Transverse colon (tissue), 4 donors: ENCODE measurements at regions not wholly inside any gene's neighbourhood (a gene's known extent, or its start where the extent isn't known, plus 50 kb on each side); places are given as distances from the start of the nearest gene placed in this dataset.

Source experiments
- DNase-seq: peaks from one replicate; pipeline ENCODE4 v3.0.0-alpha.2; 2019
- H3K27ac ChIP-seq, 4 donors: fragments of 200-600 bp; sonication (generic); 2 replicates each; pipeline ENCODE4 v1.5.1; 2016 to 2018; ENCODE audit warnings: inconsistent platforms in 4 of 4
- H3K27me3 ChIP-seq: fragments of 200-600 bp; sonication (generic); 2 replicates; pipeline ENCODE4 v1.5.1; 2017; ENCODE audit warnings: inconsistent platforms
- H3K36me3 ChIP-seq, 4 donors: fragments of 200-600 bp; sonication (generic); 2 replicates each; pipeline ENCODE4 v1.5.1; 2017 to 2019; ENCODE audit warnings: inconsistent platforms in 4 of 4
- H3K4me1 ChIP-seq, 4 donors: fragments of 200-600 bp; sonication (generic); 2 replicates each; pipeline ENCODE4 v1.5.1; 2017 to 2020; ENCODE audit warnings: inconsistent platforms in 4 of 4
- H3K4me3 ChIP-seq, 4 donors: fragments of 200-600 bp; sonication (generic); 1 replicate in 1 of 4; 2 replicates in 3 of 4; pipeline versions ENCODE4 v1.5.1 to v1.6.1; 2017 to 2019; ENCODE audit warnings: inconsistent platforms in 4 of 4
- H3K9me3 ChIP-seq, 2 donors: fragments of 200-600 bp; sonication (generic); 2 replicates each; pipeline ENCODE4 v1.5.1; 2017 to 2019; ENCODE audit warnings: inconsistent platforms in 2 of 2
- CTCF ChIP-seq, 5 experiments: fragments of 200-600 bp in 3 of 5; fragments of 450-650 bp in 2 of 5; sonication (generic) in 3 of 5; IDR thresholded peaks; 1 replicate in 2 of 5; 2 replicates in 3 of 5; pipeline ENCODE4 v1.5.1; 2016 to 2017; ENCODE audit warnings: antibody characterized with exemption in 5 of 5, inconsistent platforms in 3 of 5, mild to moderate bottlenecking in 2 of 5, moderate library complexity in 1 of 5
- EP300 ChIP-seq: sonication (generic); formaldehyde crosslinking; IDR thresholded peaks from one replicate; pipeline ENCODE4 v1.6.1; 2017; ENCODE audit warnings: antibody characterized with exemption, low read depth
- POLR2A ChIP-seq: fragments of 450-650 bp; IDR thresholded peaks from one replicate; pipeline ENCODE4 v1.6.1; 2016; ENCODE audit warnings: antibody characterized with exemption, mild to moderate bottlenecking, moderate library complexity
- POLR2AphosphoS5 ChIP-seq, 3 donors: sonication (generic); formaldehyde crosslinking; IDR thresholded peaks; one replicate each; pipeline ENCODE4 v1.6.1; 2016; ENCODE audit warnings: antibody characterized with exemption in 3 of 3
- WGBS, 2 donors: methylation state at CpG; one replicate each; pipeline ENCODE4 v1.1.5; 2018; ENCODE audit warnings: low coverage in 1 of 2; 5-methylcytosine and 5-hydroxymethylcytosine counted together
- in situ Hi-C, 4 donors: fragments of 200-750 bp; cut with MboI; loops; one replicate each; pipeline versions ENCODE4 v1.15.0 to v1.15.1; 2017; ENCODE audit warnings: low sequenced_read_pairs in 3 of 4, low pct_ligation_motif_present in 1 of 4, low pct_unique_long_range_greater_than_20kb in 1 of 4
- intact Hi-C: fragments of 100-400 bp; cut with DNase I; formaldehyde crosslinking; loops from one replicate; pipeline ENCODE4 v1.15.1; 2023; ENCODE audit warnings: low total_unique reads

- 44 to 53% methylated on average over 3 to 6 of the region's 6 CpGs for WGBS, 2 donors
- TF ChIP-seq POLR2AphosphoS5 (IDR thresholded peaks at IDR 0.05) (no peak), EP300 (no peak), CTCF (IDR thresholded peaks at IDR 0.05) (no peak), POLR2A (no peak)
- H3K4me3 ChIP-seq = no peak overlapping the region
- H3K27ac ChIP-seq = no peak overlapping the region
- H3K27me3 ChIP-seq = no peaks in the 10 kb centered on the region
- no peaks in the 10 kb centered on the region for H3K36me3 ChIP-seq
- in situ Hi-C loops = no loop called here
- no peak for DNase-seq
- H3K4me1 ChIP-seq = peaks cover 0 to 5% (median 2%) of the 10 kb centered on the region in 4 donors
- no peaks in the 10 kb centered on the region for H3K9me3 ChIP-seq
- intact Hi-C loops = no loop called here
Measured at GRCh38 chr6:112503091-112503596, 156.0 kb downstream of the RFPL4B start.

- WGBS, 2 donors = 58 to 63% methylated on average over 2 of the region's 2 CpGs
- Histone ChIP-seq H3K36me3 (no peaks in the 10 kb centered on the region), H3K27me3 (no peaks in the 10 kb centered on the region), H3K4me3 (no peak overlapping the region), H3K4me1 (peaks cover 0 to 5% (median 2%) of the 10 kb centered on the region in 4 donors), H3K9me3 (no peaks in the 10 kb centered on the region), H3K27ac (no peak overlapping the region)
- in situ Hi-C loops = no loop called here
- TF ChIP-seq EP300 (no peak), POLR2A (no peak), CTCF (IDR thresholded peaks at IDR 0.05) (no peak), POLR2AphosphoS5 (IDR thresholded peaks at IDR 0.05) (no peak)
- intact Hi-C loops = no loop called here
- DNase-seq = no peak
Measured at GRCh38 chr6:112504621-112505020, 157.5 kb downstream of the RFPL4B start.

- H3K36me3 ChIP-seq = no peaks in the 10 kb centered on the region
- no peak overlapping the region for H3K27ac ChIP-seq
- H3K27me3 ChIP-seq = no peaks in the 10 kb centered on the region
- H3K9me3 ChIP-seq = no peaks in the 10 kb centered on the region
- DNase-seq = no peak
- 100% methylated on average over 1 of the region's 1 CpG; no CpG with 5 or more reads in 1 of the 2 donors for WGBS, 2 donors
- H3K4me3 ChIP-seq = no peak overlapping the region
- H3K4me1 ChIP-seq = no peaks in the 10 kb centered on the region
- TF ChIP-seq EP300 (no peak), CTCF (IDR thresholded peaks at IDR 0.05) (no peak), POLR2A (no peak), POLR2AphosphoS5 (IDR thresholded peaks at IDR 0.05) (no peak)
- intact Hi-C loops (no loop called here), in situ Hi-C loops (no loop called here)
Measured at GRCh38 chr6:112511441-112511840, 164.3 kb downstream of the RFPL4B start.

- TF ChIP-seq CTCF (IDR thresholded peaks at IDR 0.05) (no peak), EP300 (no peak)
- H3K4me3 ChIP-seq = no peak overlapping the region
- H3K27ac ChIP-seq = no peak overlapping the region
- intact Hi-C loops = no loop called here
- no peaks in the 10 kb centered on the region for H3K4me1 ChIP-seq
- H3K36me3 ChIP-seq = no peaks in the 10 kb centered on the region
- no peaks in the 10 kb centered on the region for H3K27me3 ChIP-seq
- no peak for DNase-seq
- in situ Hi-C loops = no loop called here
- H3K9me3 ChIP-seq = no peaks in the 10 kb centered on the region
Measured at GRCh38 chr6:112513175-112513574, 166.0 kb downstream of the RFPL4B start.
